ENCODE measurements at regions not wholly inside any gene's neighbourhood (a gene's known extent, or its start where the extent isn't known, plus 50 kb on each side); places are given as distances from the start of the nearest gene placed in this dataset.

DNA sequence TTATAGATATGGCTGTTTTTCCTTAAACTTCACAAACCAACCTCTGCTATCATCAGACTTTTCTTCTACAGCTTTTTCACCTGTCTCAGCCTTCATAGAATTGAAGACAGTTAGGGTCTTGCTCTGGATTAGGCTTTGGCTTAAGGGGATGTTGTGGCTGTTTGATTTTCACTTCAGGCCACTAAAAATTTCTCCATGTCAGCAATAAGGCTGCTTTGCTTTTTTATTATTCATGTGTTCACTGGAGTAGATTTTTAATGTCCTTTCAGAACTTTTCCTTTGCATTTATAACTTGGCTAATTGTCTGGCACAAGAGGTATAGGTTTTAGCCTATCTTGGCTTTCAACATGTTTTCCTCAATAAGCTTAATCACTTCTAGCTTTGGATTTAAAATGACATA is 392.6 kb downstream of the RFPL4B start:
- DNase-seq (ENCODE audit: low read depth), result peak; percentile 38
- H3K4me3 ChIP-seq (ENCODE audit: low read length), result no peak overlapping the region
- TF ChIP-seq CTCF (conservative IDR thresholded peaks at IDR 0.05; ENCODE audit: low read depth, low read length), result no peak

- no peak for TF ChIP-seq CTCF (conservative IDR thresholded peaks at IDR 0.05; ENCODE audit: low read depth, low read length)
- no peak for DNase-seq (ENCODE audit: low read depth)
- H3K4me3 ChIP-seq (ENCODE audit: low read length), result no peak overlapping the region
These were observed 396.2 kb downstream of the RFPL4B start for GRCh38 chr6:112743323-112743722.

DNA sequence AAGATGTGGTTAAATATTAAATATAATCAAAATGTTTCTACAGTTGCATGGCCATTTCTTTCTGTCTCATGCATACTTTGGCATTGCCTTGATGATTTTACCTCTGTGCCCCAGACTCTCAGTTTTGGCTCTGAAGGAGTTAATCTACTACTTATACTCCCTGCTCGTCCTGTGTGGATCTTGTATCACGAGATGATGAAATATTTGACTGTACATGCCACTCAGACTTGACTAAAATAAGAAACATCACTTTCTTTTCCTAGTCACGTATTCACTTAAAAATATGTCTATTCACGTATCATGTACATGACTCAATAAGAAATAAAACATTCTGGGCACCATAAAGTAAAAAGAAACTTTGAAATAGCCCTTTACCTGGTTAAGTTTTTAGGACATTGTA is 397.7 kb downstream of the RFPL4B start:
- no peak for TF ChIP-seq CTCF (conservative IDR thresholded peaks at IDR 0.05; ENCODE audit: low read depth, low read length)
- no peak overlapping the region for H3K4me3 ChIP-seq (ENCODE audit: low read length)
- DNase-seq (ENCODE audit: low read depth), result no peak

DNA sequence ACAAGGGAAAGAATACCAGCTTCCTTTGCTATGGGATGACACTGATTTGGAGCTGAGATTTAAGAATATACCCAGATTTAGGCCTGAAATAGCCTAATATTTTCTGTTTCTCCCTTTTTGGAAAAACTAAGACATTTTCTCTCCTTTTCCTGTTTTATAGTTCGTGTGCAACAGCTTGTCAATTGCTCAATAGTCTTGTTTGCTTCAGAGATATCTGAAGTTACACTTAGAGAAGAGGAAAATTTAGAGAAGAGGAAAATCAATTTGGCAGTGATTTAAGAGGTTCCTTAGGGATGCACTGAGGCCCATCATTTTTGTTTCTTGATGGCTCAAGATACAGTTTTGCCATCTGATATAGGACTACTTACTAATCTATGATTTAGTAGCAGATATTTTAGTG is 398.6 kb downstream of the RFPL4B start:
- H3K4me3 ChIP-seq (ENCODE audit: low read length), result no peak overlapping the region
- no peak for DNase-seq (ENCODE audit: low read depth)
- no peak for TF ChIP-seq CTCF (conservative IDR thresholded peaks at IDR 0.05; ENCODE audit: low read depth, low read length)

- no peak for DNase-seq (ENCODE audit: low read depth)
- no peak overlapping the region for H3K4me3 ChIP-seq (ENCODE audit: low read length)
- no peak for TF ChIP-seq CTCF (conservative IDR thresholded peaks at IDR 0.05; ENCODE audit: low read depth, low read length)
These were observed 402.5 kb downstream of the RFPL4B start for GRCh38 chr6:112749673-112750072.

GRCh38 chr6:112752305-112752704 is 405.2 kb downstream of the RFPL4B start:
- TF ChIP-seq CTCF (conservative IDR thresholded peaks at IDR 0.05; ENCODE audit: low read depth, low read length), result no peak
- DNase-seq (ENCODE audit: low read depth), result no peak
- H3K4me3 ChIP-seq (ENCODE audit: low read length), result no peak overlapping the region

GRCh38 chr6:112752791-112753190 is 405.7 kb downstream of the RFPL4B start:
- H3K4me3 ChIP-seq (ENCODE audit: low read length), result no peak overlapping the region
- DNase-seq (ENCODE audit: low read depth), result no peak
- TF ChIP-seq CTCF (conservative IDR thresholded peaks at IDR 0.05; ENCODE audit: low read depth, low read length), result no peak

All from retinal pigment epithelial cell (primary cell).